PC-9 (cell line): ENCODE measurements at regions not wholly inside any gene's neighbourhood (a gene's known extent, or its start where the extent isn't known, plus 50 kb on each side); places are given as distances from the start of the nearest gene placed in this dataset.
"Not testable (repeated sequence)": the region's sequence is repeated elsewhere in the genome, so short reads cannot be mapped to it uniquely, and the experiment has no call there.

Experiments used
- BruUV-seq: library from RNA; stranded (reverse); fragments of 400-500 nt; replicated peaks from 2 replicates; lab custom pipeline; 2021; lab: Mats Ljungman, UMichigan
- CTCF ChIA-PET: fragments of 300-600 bp; sonication (Branson Sonifier 250); formaldehyde crosslinking; loops from one replicate; lab custom pipeline; 2022; ENCODE audit warnings: antibody characterized with exemption; lab: Charles Lee
- POLR2A ChIA-PET: fragments of 300-600 bp; sonication (Branson Sonifier 250); formaldehyde crosslinking; loops from one replicate; lab custom pipeline; 2022; ENCODE audit warnings: antibody characterized with exemption; ENCODE audit not compliant: unreplicated experiment; lab: Charles Lee
- DNase-seq, 2 experiments: peaks; one replicate each; pipeline versions ENCODE4 v3.0.0 to v3.0.0-alpha.2; 2015 to 2022; ENCODE audit warnings: mixed read lengths in 1 of 2
- H2AFZ ChIP-seq: fragments of 200-600 bp; sonication (generic); 2 replicates; pipeline ENCODE4 v1.8.1; 2017; ENCODE audit warnings: antibody characterized with exemption
- H3F3A ChIP-seq: fragments of 200-600 bp; sonication (generic); 2 replicates; pipeline ENCODE4 v1.8.1; 2017; ENCODE audit warnings: antibody characterized with exemption, mild to moderate bottlenecking, low read depth; ENCODE audit not compliant: insufficient read depth
- H3K27ac ChIP-seq: fragments of 200-600 bp; sonication (generic); 2 replicates; pipeline ENCODE4 v1.6.1; 2016; ENCODE audit warnings: mixed run types
- H3K27me3 ChIP-seq: fragments of 200-600 bp; sonication (generic); 2 replicates; pipeline ENCODE4 v1.6.1; 2016; ENCODE audit warnings: low read depth, mixed run types; ENCODE audit not compliant: insufficient read depth
- H3K36me3 ChIP-seq: fragments of 200-600 bp; sonication (generic); 2 replicates; pipeline ENCODE4 v1.6.1; 2016; ENCODE audit warnings: low read depth, mixed run types
- H3K4me1 ChIP-seq: fragments of 200-600 bp; sonication (generic); replicated peaks from 2 replicates; pipeline ENCODE4 v1.6.1; 2016; ENCODE audit warnings: mixed run types; ENCODE audit not compliant: insufficient read depth
- H3K4me2 ChIP-seq: fragments of 200-600 bp; sonication (generic); 2 replicates; pipeline ENCODE4 v1.6.1; 2017; ENCODE audit warnings: mixed run types
- H3K4me3 ChIP-seq: fragments of 200-600 bp; sonication (generic); 2 replicates; pipeline ENCODE4 v1.6.1; 2016; ENCODE audit warnings: mixed run types
- H3K79me2 ChIP-seq: fragments of 200-600 bp; sonication (generic); 2 replicates; pipeline ENCODE4 v1.6.1; 2017; ENCODE audit warnings: low read depth, mixed run types
- H3K9me2 ChIP-seq: fragments of 200-600 bp; sonication (generic); 2 replicates; pipeline ENCODE4 v1.8.1; 2017; ENCODE audit warnings: mild to moderate bottlenecking; ENCODE audit not compliant: insufficient read depth
- H3K9me3 ChIP-seq: fragments of 200-600 bp; sonication (generic); 2 replicates; pipeline ENCODE4 v1.8.1; 2016; ENCODE audit warnings: low read depth; ENCODE audit not compliant: insufficient read depth
- H4K20me1 ChIP-seq: fragments of 200-600 bp; sonication (generic); 2 replicates; pipeline ENCODE4 v1.8.1; 2017; ENCODE audit not compliant: insufficient read depth
- EZH2 ChIP-seq: fragments of 200-600 bp; sonication (generic); IDR thresholded peaks from 2 replicates; pipeline ENCODE4 v1.8.0; 2017; ENCODE audit warnings: antibody characterized with exemption, low read depth
- intact Hi-C: fragments of 100-400 bp; cut with micrococcal nuclease; formaldehyde crosslinking; loops from one replicate; pipeline ENCODE4 v1.10.0; 2022; ENCODE audit not compliant: unreplicated experiment
- TF ChIP-seq, protein P1 (sequence below): fragments of 200-600 bp; sonication (generic); conservative IDR thresholded peaks from 2 replicates; pipeline ENCODE4 v1.6.1; 2017; ENCODE audit warnings: mixed run types, antibody characterized with exemption, mild to moderate bottlenecking, moderate library complexity

GRCh38 chrX:140141444-140142029 lies 176.2 kb upstream of the CXorf66 start:
- no TSS peak for BruUV-seq
- no peaks in the 10 kb centered on the region for H3K9me2 ChIP-seq

GRCh38 chrX:140138492-140138891 lies 173.2 kb upstream of the CXorf66 start:
- CTCF ChIA-PET, H3K9me3 ChIP-seq, intact Hi-C loops: not testable (repeated sequence)

More at GRCh38 chrX:140141444-140142029, 176.2 kb upstream of the CXorf66 start:
- Histone ChIP-seq H3K79me2 (no peaks in the 10 kb centered on the region), H3K4me3 (no peak overlapping the region), H3K27me3 (peaks cover 9% of the 10 kb centered on the region; the same call in 1 of the 2 replicates), H3K27ac (no peak overlapping the region), H3K4me1 (no peaks in the 10 kb centered on the region), H2AFZ (no peak overlapping the region), H3K36me3 (no peaks in the 10 kb centered on the region), H3K9me3 (no peaks in the 10 kb centered on the region), H4K20me1 (no peaks in the 10 kb centered on the region), H3K4me2 (no peak overlapping the region), H3F3A (no peaks in the 10 kb centered on the region)
- intact Hi-C loops: loop anchor here (5.0 kb wide), 1 partner anchor 84 kb away; no protein-coding TSS in a partner anchor
- ChIA-PET POLR2A (no interaction called here), CTCF (interaction anchor here (0.6 kb wide), 1 partner anchor 1003 kb away, joined by 6 read pairs; no protein-coding TSS in a partner anchor)
- peak in 1 of 2 experiments; percentile 16 for DNase-seq
- TF ChIP-seq, protein P1, sequence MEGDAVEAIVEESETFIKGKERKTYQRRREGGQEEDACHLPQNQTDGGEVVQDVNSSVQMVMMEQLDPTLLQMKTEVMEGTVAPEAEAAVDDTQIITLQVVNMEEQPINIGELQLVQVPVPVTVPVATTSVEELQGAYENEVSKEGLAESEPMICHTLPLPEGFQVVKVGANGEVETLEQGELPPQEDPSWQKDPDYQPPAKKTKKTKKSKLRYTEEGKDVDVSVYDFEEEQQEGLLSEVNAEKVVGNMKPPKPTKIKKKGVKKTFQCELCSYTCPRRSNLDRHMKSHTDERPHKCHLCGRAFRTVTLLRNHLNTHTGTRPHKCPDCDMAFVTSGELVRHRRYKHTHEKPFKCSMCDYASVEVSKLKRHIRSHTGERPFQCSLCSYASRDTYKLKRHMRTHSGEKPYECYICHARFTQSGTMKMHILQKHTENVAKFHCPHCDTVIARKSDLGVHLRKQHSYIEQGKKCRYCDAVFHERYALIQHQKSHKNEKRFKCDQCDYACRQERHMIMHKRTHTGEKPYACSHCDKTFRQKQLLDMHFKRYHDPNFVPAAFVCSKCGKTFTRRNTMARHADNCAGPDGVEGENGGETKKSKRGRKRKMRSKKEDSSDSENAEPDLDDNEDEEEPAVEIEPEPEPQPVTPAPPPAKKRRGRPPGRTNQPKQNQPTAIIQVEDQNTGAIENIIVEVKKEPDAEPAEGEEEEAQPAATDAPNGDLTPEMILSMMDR: peak; percentile 77
- no peak for TF ChIP-seq EZH2

DNA sequence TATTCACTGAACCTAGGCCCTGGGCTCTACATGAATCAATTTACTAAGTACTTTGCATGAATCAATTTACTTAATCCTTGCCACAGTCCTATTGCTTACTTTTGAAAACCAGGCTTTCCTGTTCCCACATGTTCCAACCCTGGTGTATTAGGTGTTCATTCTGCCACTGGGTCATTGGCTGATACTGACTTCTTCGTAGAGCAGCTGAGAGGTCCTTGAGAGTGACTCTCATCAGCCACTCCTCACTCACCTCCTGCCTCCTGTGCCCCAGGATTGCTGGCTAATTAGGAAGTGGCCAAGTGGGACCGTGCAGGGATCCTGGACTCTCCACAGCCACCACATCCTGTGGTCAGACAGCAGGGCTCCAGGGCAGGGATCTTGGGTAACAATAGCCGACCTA lies 172.7 kb upstream of the CXorf66 start:
- H3K36me3 ChIP-seq, H3K4me2 ChIP-seq, H3K9me3 ChIP-seq, H4K20me1 ChIP-seq, intact Hi-C loops, H3K27me3 ChIP-seq, H3K4me3 ChIP-seq, H3F3A ChIP-seq, H2AFZ ChIP-seq, H3K4me1 ChIP-seq, BruUV-seq, H3K9me2 ChIP-seq, POLR2A ChIA-PET, H3K27ac ChIP-seq, DNase-seq, CTCF ChIA-PET, H3K79me2 ChIP-seq: not testable (repeated sequence)

More at GRCh38 chrX:140138492-140138891, 173.2 kb upstream of the CXorf66 start:
- H3K27me3 ChIP-seq, H3F3A ChIP-seq, H3K36me3 ChIP-seq, H3K9me2 ChIP-seq, DNase-seq, H3K27ac ChIP-seq, H3K4me2 ChIP-seq, BruUV-seq, POLR2A ChIA-PET, H4K20me1 ChIP-seq, H3K79me2 ChIP-seq, H2AFZ ChIP-seq, H3K4me1 ChIP-seq, H3K4me3 ChIP-seq: not testable (repeated sequence)

DNA sequence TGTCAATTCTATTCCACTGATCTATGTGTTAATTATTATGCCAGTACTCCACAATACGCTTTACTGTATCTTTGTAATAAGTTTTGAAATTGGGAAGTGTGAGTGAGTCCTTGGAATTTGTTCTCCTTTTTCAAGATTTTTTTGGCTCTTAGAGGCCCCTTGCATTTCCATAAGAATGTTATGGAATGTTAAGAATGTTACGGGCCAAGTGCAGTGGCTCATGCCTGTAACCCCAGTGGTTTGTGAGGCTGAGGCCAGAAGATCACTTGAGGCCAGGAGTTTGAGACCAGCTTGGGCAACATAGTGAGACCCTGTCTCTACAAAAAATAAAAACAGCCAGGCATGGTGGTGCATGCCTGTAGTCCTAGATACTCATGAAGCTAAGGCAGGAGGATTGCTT lies 167.6 kb upstream of the CXorf66 start:
- Histone ChIP-seq H3K9me2 (no peaks in the 10 kb centered on the region), H3K27ac (no peak overlapping the region), H3K27me3 (peaks cover 12% of the 10 kb centered on the region; the same call in 1 of the 2 replicates), H3K4me2 (no peak overlapping the region), H3K79me2 (no peaks in the 10 kb centered on the region), H3F3A (no peaks in the 10 kb centered on the region), H3K9me3 (no peaks in the 10 kb centered on the region), H3K4me3 (no peak overlapping the region), H2AFZ (no peak overlapping the region), H3K36me3 (no peaks in the 10 kb centered on the region), H4K20me1 (no peaks in the 10 kb centered on the region), H3K4me1 (no peaks in the 10 kb centered on the region)
- intact Hi-C loops: no loop called here
- no peak for DNase-seq
- TF ChIP-seq, protein P1: no peak
- TF ChIP-seq EZH2: no peak
- no TSS peak for BruUV-seq
- ChIA-PET CTCF (no interaction called here), POLR2A (no interaction called here)
